GM12891 (cell line): ENCODE measurements at regions not wholly inside any gene's neighbourhood (a gene's known extent, or its start where the extent isn't known, plus 50 kb on each side); places are given as distances from the start of the nearest gene placed in this dataset.

Experiments
- PAX5 ChIP-seq: IDR thresholded peaks from 2 replicates; pipeline ENCODE4 v1.6.1; 2011; ENCODE audit warnings: low read length, moderate library complexity, mild to moderate bottlenecking; ENCODE audit not compliant: insufficient read depth, severe bottlenecking
- POLR2A ChIP-seq: IDR thresholded peaks from 2 replicates; pipeline ENCODE4 v1.6.1; 2011; ENCODE audit warnings: low read depth, low read length, control low read depth
- POLR2AphosphoS5 ChIP-seq: IDR thresholded peaks from 2 replicates; pipeline ENCODE4 v1.6.1; 2011; ENCODE audit warnings: low read depth, low read length, control low read depth
- POU2F2 ChIP-seq: IDR thresholded peaks from 2 replicates; pipeline ENCODE4 v1.6.1; 2011; ENCODE audit warnings: low read depth, mild to moderate bottlenecking, control low read depth, low read length, moderate library complexity
- SPI1 ChIP-seq: IDR thresholded peaks from 2 replicates; pipeline ENCODE4 v1.6.1; 2011; ENCODE audit warnings: low read depth, low read length, control low read depth
- TAF1 ChIP-seq: IDR thresholded peaks from 2 replicates; pipeline ENCODE4 v1.6.1; 2011; ENCODE audit warnings: low read depth, low read length, control low read depth

DNA sequence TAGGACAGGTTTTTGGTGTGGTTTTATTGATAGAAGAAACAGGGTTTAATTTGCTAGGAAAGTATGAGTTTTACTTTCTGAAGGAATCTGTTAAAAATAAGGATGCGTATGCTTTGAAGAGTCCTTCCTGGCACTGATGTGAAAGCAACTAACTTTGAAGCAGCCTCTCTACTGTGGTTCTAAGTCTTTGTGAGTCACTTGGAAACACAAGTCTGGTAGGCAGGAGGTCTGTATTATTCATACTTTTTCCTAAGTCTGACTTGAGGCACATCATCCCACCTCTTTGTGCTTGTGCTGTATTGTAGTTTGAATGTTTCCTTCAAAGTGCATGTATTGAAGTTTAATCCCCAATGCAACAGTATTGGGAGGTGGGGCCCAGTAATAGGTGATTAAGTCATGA, 129.0 kb downstream of the TAF11L14 start:
- TF ChIP-seq POLR2AphosphoS5: no peak
- TF ChIP-seq POLR2A: no peak
- no peak for TF ChIP-seq POU2F2
- TF ChIP-seq SPI1: no peak
- TF ChIP-seq TAF1: no peak
- TF ChIP-seq PAX5: no peak
